G401 (cell line): ENCODE measurements at regions not wholly inside any gene's neighbourhood (a gene's known extent, or its start where the extent isn't known, plus 50 kb on each side); places are given as distances from the start of the nearest gene placed in this dataset.

ENCODE experiments used
- DNase-seq: peaks from one replicate; pipeline ENCODE4 v3.0.0-alpha.2; 2015; ENCODE audit warnings: low spot score
- in situ Hi-C: cut with HindIII; loops from 2 replicates; pipeline ENCODE4 v1.10.0; 2016; ENCODE audit warnings: low sequenced_read_pairs, mixed read lengths

GRCh38 chr11:105447936-105448702 is 161.8 kb upstream of the GRIA4 start:
- in situ Hi-C loops, result no loop called here
- no peak for DNase-seq

DNA sequence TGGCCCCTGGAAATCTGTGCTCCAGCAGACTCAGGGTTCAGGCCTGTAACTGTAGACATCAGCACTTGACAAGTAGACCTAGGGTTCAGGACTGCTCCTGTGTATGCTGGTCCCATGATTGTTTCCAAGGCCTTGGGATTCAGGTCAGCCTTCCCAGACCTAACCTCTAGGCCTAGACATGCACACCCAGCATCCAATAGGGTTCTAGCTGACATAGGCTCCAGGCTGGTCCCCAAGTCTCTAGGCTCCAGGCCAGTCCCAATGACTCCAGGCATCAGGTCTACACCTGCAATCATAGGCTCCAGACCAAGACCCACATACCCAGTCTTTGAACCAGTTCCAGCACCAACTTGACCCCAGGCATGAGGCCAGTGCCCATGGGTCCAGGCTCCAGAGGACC is 166.2 kb upstream of the GRIA4 start:
- in situ Hi-C loops, result no loop called here
- DNase-seq, result no peak

- in situ Hi-C loops, result no loop called here
- no peak for DNase-seq
Measured at GRCh38 chr11:105432241-105432995, 177.5 kb upstream of the GRIA4 start.

GRCh38 chr11:105429096-105429910 is 180.6 kb upstream of the GRIA4 start:
- no peak for DNase-seq
- in situ Hi-C loops, result no loop called here

- in situ Hi-C loops, result no loop called here
- DNase-seq, result no peak
Measured at GRCh38 chr11:105407101-105407500, 202.8 kb upstream of the GRIA4 start.

GRCh38 chr11:105401269-105401809 is 208.5 kb upstream of the GRIA4 start:
- in situ Hi-C loops, result no loop called here
- no peak for DNase-seq

DNA sequence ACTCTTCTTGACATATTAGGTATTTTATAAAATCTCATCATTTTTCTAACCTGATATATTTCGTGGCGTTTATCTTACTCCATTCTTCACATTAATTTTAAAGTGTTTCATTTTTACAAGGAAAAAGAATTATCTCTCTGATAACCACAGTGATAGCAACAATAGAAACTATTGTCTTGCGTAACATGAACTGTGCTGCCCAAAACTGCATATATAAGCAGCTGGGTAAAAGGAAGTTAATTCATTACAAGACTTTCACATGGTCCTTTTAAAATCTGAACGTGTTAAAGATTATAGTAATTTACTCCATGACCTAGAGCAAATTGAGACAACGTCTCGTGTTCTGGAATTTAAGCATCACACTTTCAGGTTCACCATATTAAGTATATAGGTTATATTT is 210.4 kb upstream of the GRIA4 start:
- DNase-seq, result no peak
- in situ Hi-C loops, result no loop called here

DNA sequence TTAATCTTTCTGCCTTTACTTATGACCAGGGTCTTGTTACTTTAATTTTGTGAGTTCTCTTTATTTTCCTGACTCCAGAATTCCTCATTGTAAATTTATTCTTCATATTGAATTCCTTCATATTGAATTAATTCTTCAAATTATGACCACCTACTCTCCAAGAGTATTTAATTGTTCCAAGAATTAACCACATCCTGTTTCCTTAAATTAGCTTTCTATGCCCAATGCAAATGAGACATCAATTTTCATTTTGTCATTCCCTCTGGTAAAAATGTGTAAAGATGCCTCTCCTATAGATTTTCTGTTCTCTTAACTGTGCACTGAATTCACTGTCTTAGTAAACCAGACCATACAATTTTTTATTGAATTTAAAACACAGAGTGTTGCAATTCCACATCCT is 211.2 kb upstream of the GRIA4 start:
- no peak for DNase-seq
- in situ Hi-C loops, result no loop called here

DNA sequence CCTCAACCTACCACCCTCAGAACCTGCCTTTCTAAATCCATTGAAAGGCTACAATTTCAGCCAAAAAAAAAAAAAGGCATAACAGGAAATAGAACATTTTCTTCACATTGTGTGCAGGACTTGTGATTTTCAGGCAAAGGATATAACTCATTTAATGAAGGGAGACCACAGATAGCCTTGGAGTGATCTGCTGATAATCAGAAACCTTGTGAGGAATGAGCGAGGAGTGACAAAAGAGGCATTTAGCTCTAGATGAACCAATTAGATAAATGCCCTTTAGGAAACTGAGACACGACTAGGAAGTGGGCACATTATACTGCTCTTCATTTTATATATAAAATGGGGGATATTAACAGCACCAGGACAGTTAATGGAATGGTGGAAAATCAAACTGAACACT is 216.5 kb upstream of the GRIA4 start:
- in situ Hi-C loops, result no loop called here
- DNase-seq, result no peak

DNA sequence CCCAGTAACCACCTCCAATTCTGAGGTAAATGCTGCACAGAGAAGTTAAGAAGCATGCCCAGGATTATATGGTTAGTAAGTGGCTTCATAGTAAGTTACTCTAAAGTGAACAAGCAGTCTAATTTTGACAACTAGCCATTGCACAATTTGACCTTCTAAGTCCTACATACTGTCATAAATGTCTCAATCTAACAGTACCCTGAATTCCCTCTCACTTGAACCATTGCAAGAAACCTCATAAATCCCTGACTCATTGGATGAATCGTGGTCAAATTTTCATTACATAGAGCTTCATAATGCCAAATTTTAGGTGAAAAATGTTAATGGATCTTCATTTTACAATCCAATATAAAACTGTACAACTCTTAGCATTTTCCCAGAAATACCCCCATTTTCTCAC is 217.3 kb upstream of the GRIA4 start:
- in situ Hi-C loops, result no loop called here
- DNase-seq, result no peak

DNA sequence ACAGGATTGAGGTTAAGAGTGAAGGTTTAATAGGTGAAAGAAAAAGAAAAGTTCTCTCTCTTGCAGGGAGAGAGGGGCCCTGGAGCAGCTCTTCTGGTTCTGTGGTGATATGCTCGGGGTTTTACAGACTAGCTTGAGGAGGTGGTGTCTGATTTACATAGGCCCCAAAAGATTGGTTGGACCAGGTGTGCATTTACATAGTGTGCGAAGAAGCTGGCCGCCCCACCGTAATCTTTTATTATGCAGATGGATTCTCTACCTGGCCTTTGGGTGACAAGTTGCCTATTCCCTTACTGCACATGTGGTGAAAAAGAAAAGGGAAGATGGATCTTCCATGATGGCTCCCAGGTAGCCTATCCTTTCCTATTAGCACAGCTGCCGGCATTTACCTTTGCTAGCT is 219.9 kb upstream of the GRIA4 start:
- in situ Hi-C loops, result no loop called here
- no peak for DNase-seq

DNA sequence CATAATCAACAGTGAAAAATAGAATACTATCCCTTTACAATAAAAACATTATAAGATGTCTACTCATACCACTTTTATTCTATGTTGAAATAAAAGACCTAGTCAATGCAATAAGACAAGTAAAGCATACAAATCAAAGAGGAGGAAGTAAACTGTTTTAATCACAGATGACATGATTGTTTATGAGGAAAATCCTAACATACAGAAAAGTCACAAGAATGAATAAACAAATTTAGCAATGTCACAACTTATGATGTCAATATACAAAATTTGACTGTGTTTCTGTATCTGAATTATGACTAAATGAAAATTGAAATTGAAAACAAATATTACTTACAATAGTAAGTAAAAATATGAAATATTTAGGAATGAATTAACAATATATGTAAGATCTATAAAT is 221.9 kb upstream of the GRIA4 start:
- in situ Hi-C loops, result no loop called here
- DNase-seq, result no peak

DNA sequence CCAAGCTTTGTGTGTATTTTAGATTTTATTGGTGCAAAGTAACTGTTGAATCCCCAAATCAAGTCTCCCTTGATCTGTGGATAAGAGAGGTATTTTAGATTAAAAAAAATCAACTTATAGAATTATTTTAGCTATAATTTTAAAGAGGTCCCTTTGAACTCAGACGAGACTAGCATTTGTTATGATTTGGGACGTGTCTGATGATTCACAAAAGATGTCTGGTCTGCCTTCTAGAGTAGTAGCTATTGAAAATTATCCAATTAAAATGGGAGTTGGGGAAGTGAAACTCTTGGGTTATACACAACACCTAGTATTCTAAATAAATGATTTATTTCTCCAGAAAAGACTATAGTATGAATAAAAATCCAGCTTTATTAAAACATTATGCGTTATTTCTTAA is 227.9 kb upstream of the GRIA4 start:
- DNase-seq, result no peak
- in situ Hi-C loops, result no loop called here

GRCh38 chr11:105377870-105378269 is 232.0 kb upstream of the GRIA4 start:
- in situ Hi-C loops, result no loop called here
- no peak for DNase-seq

GRCh38 chr11:105372206-105372605 is 232.6 kb upstream of the CARD18 start:
- DNase-seq, result no peak
- in situ Hi-C loops, result no loop called here

DNA sequence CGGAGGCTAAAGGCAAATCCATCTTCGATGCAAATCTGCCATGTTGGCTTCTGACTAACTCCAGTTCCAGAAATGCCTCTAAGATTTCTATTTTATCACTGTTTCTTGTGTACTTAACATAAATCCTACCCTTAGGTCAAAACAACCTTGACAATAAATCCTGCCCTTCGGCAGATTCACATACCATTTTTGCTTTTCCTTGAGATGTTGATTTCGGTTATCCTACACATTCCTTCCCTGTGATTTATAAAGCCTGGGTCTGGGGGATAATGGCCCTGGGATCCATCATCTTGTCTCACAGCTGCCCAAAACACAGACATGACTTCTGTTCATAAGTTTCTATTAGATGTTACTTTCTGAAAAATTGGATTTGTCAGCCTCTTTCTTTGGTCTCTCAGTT is 231.7 kb upstream of the CARD18 start:
- DNase-seq, result no peak
- in situ Hi-C loops, result no loop called here

- DNase-seq, result no peak
- in situ Hi-C loops, result no loop called here
Measured at GRCh38 chr11:105368711-105369110, 229.1 kb upstream of the CARD18 start.

- in situ Hi-C loops, result no loop called here
- DNase-seq, result no peak
Measured at GRCh38 chr11:105367129-105367528, 227.6 kb upstream of the CARD18 start.

DNA sequence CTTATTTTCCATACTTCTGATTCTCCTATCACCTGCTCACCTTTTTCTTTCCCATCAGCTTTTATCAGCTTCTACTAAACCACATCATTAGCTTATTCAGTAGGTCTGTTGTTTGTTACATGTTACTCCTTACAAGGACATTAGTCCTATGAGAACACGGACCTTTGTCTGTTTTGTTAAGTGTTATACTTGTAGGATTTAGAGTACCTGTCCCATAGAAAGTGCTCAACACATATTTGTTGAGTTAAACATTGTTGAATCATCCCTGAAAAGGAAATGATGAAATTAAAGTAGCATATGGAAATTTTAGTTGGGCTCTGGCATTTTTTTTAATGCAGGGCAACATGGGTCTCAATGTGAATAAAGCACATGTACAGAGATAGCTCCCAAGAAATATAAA is 222.1 kb upstream of the CARD18 start:
- in situ Hi-C loops, result no loop called here

DNA sequence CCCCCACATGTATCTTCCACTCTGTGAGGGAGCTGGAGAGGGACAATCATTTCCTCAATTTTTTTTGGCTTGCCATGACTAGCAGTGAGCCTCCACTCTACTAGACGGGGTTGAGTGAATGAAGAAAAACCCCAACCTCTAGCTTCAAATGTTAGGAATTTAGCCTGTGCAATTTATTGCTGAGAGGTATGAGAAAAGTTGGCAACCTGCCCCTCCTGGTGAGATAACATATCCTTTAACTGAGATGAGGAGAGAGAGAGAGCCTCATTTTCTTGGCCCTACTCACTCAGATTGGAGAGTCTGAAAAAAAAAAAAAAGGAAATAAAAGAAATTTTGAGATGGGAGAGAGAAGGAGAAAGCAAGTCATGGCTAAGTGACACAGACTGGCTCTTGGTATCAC is 218.2 kb upstream of the CARD18 start:
- in situ Hi-C loops, result no loop called here
- DNase-seq, result no peak

More for the DNA sequence above, 222.1 kb upstream of the CARD18 start:
- no peak for DNase-seq
